Astrocyte of the cerebellum (primary cell): ENCODE measurements at regions not wholly inside any gene's neighbourhood (a gene's known extent, or its start where the extent isn't known, plus 50 kb on each side); places are given as distances from the start of the nearest gene placed in this dataset.

ENCODE experiments used
- DNase-seq: peaks from one replicate; pipeline ENCODE4 v3.0.0-alpha.2; 2011; ENCODE audit warnings: low read depth
- H3K4me3 ChIP-seq: 2 replicates; pipeline ENCODE4 v1.5.1; 2011; ENCODE audit warnings: mild to moderate bottlenecking, low read depth, low read length, moderate library complexity
- CTCF ChIP-seq: IDR thresholded peaks from 2 replicates; pipeline ENCODE4 v1.5.1; 2012; ENCODE audit warnings: low read length, low read depth, moderate library complexity, mild to moderate bottlenecking; ENCODE audit errors: missing control alignments
- in situ Hi-C: cut with HindIII; loops from 2 replicates; pipeline ENCODE4 v1.10.0; 2017; ENCODE audit warnings: low sequenced_read_pairs

- DNase-seq = no peak
- H3K4me3 ChIP-seq = no peak overlapping the region
- in situ Hi-C loops = no loop called here
- no peak for TF ChIP-seq CTCF
Measured at GRCh38 chr18:35770376-35771014, 189.0 kb downstream of the GALNT1 start.

GRCh38 chr18:35771172-35771571, 189.6 kb downstream of the GALNT1 start:
- TF ChIP-seq CTCF = no peak
- H3K4me3 ChIP-seq = no peak overlapping the region
- no peak for DNase-seq
- in situ Hi-C loops = no loop called here

- peak; percentile 20 for DNase-seq
- in situ Hi-C loops = no loop called here
- H3K4me3 ChIP-seq = no peak overlapping the region
- TF ChIP-seq CTCF = no peak
Measured at GRCh38 chr18:35775887-35776286, 194.3 kb downstream of the GALNT1 start.

GRCh38 chr18:35776473-35776872, 194.9 kb downstream of the GALNT1 start:
- no peak for DNase-seq
- in situ Hi-C loops = no loop called here
- TF ChIP-seq CTCF = no peak
- no peak overlapping the region for H3K4me3 ChIP-seq

- TF ChIP-seq CTCF = no peak
- no peak for DNase-seq
- H3K4me3 ChIP-seq = no peak overlapping the region
- in situ Hi-C loops = no loop called here
Measured at GRCh38 chr18:35777039-35777438, 195.4 kb upstream of the RMP24 start.

GRCh38 chr18:35778850-35779627, 193.4 kb upstream of the RMP24 start:
- TF ChIP-seq CTCF = no peak
- DNase-seq = no peak
- in situ Hi-C loops = no loop called here
- no peak overlapping the region for H3K4me3 ChIP-seq
